Thoracic aorta (tissue), 2 donors: ENCODE measurements at regions not wholly inside any gene's neighbourhood (a gene's known extent, or its start where the extent isn't known, plus 50 kb on each side); places are given as distances from the start of the nearest gene placed in this dataset.

Experiments used
- ATAC-seq: fragments of 150-250 bp; one replicate; pipeline ENCODE4 v1.8.0; 2017; ENCODE audit warnings: low read depth; ENCODE audit not compliant: insufficient number of reproducible peaks, low FRiP score
- DNase-seq: peaks from one replicate; pipeline ENCODE4 v3.0.0-alpha.2; 2020; ENCODE audit warnings: low spot score
- H3K27ac ChIP-seq, 2 donors: fragments of 200-600 bp; sonication (generic); 1 replicate in 1 of 2; 2 replicates in 1 of 2; pipeline ENCODE4 v1.5.1; 2016; ENCODE audit warnings: mild to moderate bottlenecking in 2 of 2, moderate library complexity in 2 of 2
- H3K27me3 ChIP-seq: fragments of 200-600 bp; sonication (generic); replicated peaks from 2 replicates; pipeline ENCODE4 v1.6.0; 2016; ENCODE audit warnings: mild to moderate bottlenecking; ENCODE audit not compliant: insufficient read depth
- H3K36me3 ChIP-seq: fragments of 200-600 bp; sonication (generic); one replicate; pipeline ENCODE4 v1.5.1; 2016
- H3K4me1 ChIP-seq, 2 donors: fragments of 200-600 bp; sonication (generic); 1 replicate in 1 of 2; 2 replicates in 1 of 2; pipeline versions ENCODE4 v1.5.1 to v1.6.0; 2016; ENCODE audit warnings: low read depth in 2 of 2, mild to moderate bottlenecking in 1 of 2; ENCODE audit not compliant: control insufficient read depth in 1 of 2
- H3K4me3 ChIP-seq: fragments of 200-600 bp; sonication (generic); 2 replicates; pipeline ENCODE4 v1.5.1; 2016; ENCODE audit warnings: mild to moderate bottlenecking
- H3K9me3 ChIP-seq: fragments of 200-600 bp; sonication (generic); 2 replicates; pipeline ENCODE4 v1.5.1; 2016
- TF ChIP-seq, protein P1 (sequence below): fragments of 200-600 bp; sonication (generic); IDR thresholded peaks from one replicate; pipeline ENCODE4 v1.5.1; 2019; ENCODE audit warnings: antibody characterized with exemption

DNA sequence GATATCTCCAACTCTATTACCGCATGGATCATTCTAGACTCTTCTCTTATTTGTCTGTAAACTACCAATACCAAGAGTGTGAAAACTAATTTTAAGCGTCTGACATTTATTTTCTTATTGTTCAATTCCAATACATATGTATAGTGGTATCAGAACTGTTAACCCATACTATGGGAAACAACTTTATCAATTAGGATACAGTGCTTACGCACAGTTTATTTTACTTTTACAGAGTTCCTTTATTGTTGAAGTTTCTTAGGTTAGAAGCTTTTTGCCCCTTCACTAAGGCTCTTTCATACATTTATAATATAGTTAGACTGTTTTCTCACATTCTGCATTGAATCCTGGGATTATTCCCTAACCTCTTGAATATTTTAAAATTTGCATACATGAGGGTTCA lies 198.8 kb upstream of the RGPD4 start:
- Histone ChIP-seq H3K27me3 (no peaks in the 10 kb centered on the region), H3K9me3 (peaks cover 10% of the 10 kb centered on the region), H3K4me1 (no peaks in the 10 kb centered on the region), H3K36me3 (no peaks in the 10 kb centered on the region), H3K27ac (no peak overlapping the region), H3K4me3 (no peak overlapping the region)
- TF ChIP-seq, protein P1, sequence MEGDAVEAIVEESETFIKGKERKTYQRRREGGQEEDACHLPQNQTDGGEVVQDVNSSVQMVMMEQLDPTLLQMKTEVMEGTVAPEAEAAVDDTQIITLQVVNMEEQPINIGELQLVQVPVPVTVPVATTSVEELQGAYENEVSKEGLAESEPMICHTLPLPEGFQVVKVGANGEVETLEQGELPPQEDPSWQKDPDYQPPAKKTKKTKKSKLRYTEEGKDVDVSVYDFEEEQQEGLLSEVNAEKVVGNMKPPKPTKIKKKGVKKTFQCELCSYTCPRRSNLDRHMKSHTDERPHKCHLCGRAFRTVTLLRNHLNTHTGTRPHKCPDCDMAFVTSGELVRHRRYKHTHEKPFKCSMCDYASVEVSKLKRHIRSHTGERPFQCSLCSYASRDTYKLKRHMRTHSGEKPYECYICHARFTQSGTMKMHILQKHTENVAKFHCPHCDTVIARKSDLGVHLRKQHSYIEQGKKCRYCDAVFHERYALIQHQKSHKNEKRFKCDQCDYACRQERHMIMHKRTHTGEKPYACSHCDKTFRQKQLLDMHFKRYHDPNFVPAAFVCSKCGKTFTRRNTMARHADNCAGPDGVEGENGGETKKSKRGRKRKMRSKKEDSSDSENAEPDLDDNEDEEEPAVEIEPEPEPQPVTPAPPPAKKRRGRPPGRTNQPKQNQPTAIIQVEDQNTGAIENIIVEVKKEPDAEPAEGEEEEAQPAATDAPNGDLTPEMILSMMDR, result no peak
- DNase-seq (no peak), ATAC-seq (no peak)

DNA sequence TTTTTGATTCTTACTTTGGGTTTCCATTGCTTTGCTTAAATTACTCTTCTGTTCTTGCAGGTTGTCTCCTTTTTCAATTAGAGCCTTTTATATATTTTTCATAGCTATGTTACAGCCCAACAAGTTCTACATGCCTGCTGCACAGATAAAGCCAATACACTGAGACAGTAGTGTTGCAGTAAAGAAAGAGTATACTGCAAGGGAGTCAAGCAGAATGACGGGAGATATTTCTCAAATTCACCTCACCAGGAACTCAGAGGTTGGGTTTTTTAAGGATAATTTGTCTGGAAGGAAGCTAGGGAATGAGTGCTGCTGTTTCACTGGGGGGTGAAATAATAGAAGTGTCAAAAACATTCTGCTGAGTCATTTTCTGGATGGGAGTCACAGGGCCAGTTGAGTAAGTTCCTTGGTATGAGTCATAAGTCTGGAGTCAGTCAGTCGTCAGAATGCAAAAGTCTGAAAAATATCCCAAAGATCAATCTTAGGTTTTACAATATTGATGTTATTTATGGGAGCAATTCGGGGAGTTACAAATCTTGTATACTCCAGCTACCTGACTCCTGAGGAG lies 193.0 kb upstream of the RGPD4 start:
- no peak for DNase-seq
- Histone ChIP-seq H3K27ac (no peak overlapping the region), H3K36me3 (no peaks in the 10 kb centered on the region), H3K27me3 (no peaks in the 10 kb centered on the region), H3K4me3 (no peak overlapping the region), H3K9me3 (peaks cover 6% of the 10 kb centered on the region), H3K4me1 (no peaks in the 10 kb centered on the region)
- TF ChIP-seq, protein P1, result no peak
- ATAC-seq, result no peak

- H3K9me3 ChIP-seq, result peaks cover 6% of the 10 kb centered on the region
- H3K4me3 ChIP-seq, result no peak overlapping the region
- DNase-seq (no peak), ATAC-seq (no peak)
- H3K4me1 ChIP-seq, result no peaks in the 10 kb centered on the region
- H3K27ac ChIP-seq, result no peak overlapping the region
- no peaks in the 10 kb centered on the region for H3K27me3 ChIP-seq
- no peaks in the 10 kb centered on the region for H3K36me3 ChIP-seq
- TF ChIP-seq, protein P1, result no peak
Observed at GRCh38 chr2:107634172-107634571, 192.5 kb upstream of the RGPD4 start.

DNA sequence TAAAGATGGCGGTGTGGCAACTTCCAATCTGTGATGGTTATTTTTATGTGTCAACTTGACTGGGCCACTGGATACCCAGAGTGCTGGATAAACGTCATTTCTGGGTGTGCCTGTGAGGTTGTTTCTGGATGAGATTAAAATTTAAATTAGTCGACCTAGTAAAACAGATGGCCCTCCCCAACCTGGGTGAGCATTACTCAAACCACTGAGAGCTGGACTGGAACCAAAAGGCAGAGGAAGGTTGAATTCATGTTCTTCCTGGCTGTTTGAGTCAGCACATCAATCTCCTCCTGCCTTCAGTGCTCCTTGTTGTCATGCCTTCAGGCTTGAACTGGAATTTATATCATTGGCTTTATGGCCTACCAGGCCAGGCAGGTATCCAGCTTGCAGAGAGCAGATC lies 190.8 kb upstream of the RGPD4 start:
- DNase-seq (no peak), ATAC-seq (no peak)
- TF ChIP-seq, protein P1, result no peak
- no peaks in the 10 kb centered on the region for H3K4me1 ChIP-seq
- H3K9me3 ChIP-seq, result peaks cover 8% of the 10 kb centered on the region
- H3K4me3 ChIP-seq, result no peak overlapping the region
- H3K27ac ChIP-seq, result no peak overlapping the region
- H3K36me3 ChIP-seq, result no peaks in the 10 kb centered on the region
- H3K27me3 ChIP-seq, result no peaks in the 10 kb centered on the region

DNA sequence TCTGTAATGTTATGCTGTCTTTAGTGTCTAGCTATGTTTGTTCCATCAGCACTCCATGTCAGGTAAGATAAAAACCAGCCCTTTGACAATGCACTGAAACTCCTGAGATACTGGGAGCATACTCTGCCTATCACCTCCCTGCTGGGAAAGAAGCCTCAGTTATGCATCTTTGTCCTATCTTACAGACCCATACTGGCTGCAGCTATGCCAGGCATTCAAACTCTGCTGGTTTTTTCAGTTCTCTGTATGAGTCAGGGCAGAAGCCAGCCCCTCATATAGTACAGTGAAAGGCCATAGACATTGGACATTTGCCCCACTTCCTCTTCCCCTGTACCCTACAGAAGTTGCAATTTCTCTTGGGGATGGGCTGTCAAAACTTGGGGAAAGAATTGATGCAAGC lies 181.1 kb upstream of the RGPD4 start:
- peaks cover 9% of the 10 kb centered on the region for H3K9me3 ChIP-seq
- TF ChIP-seq, protein P1, result no peak
- no peaks in the 10 kb centered on the region for H3K36me3 ChIP-seq
- no peak overlapping the region for H3K27ac ChIP-seq
- no peak overlapping the region for H3K4me3 ChIP-seq
- DNase-seq (no peak), ATAC-seq (no peak)
- no peaks in the 10 kb centered on the region for H3K27me3 ChIP-seq
- H3K4me1 ChIP-seq, result no peaks in the 10 kb centered on the region
